Myocyte (in vitro differentiated cells): ENCODE measurements at regions not wholly inside any gene's neighbourhood (a gene's known extent, or its start where the extent isn't known, plus 50 kb on each side); places are given as distances from the start of the nearest gene placed in this dataset.

Experiments used
- DNase-seq: peaks from one replicate; pipeline ENCODE4 v3.0.0-alpha.2; 2012; ENCODE audit warnings: low read depth

GRCh38 chr7:53504914-53505313 lies 469.5 kb downstream of the POM121L12 start:
- DNase-seq, result no peak

GRCh38 chr7:53518319-53518718 lies 482.9 kb downstream of the POM121L12 start:
- no peak for DNase-seq

GRCh38 chr7:53520841-53521240 lies 485.4 kb downstream of the POM121L12 start:
- DNase-seq, result no peak

- DNase-seq, result no peak
Measured at GRCh38 chr7:53521638-53522184, 486.3 kb downstream of the POM121L12 start.

- DNase-seq, result no peak
Measured at GRCh38 chr7:53539558-53539957, 504.1 kb downstream of the POM121L12 start.

DNA sequence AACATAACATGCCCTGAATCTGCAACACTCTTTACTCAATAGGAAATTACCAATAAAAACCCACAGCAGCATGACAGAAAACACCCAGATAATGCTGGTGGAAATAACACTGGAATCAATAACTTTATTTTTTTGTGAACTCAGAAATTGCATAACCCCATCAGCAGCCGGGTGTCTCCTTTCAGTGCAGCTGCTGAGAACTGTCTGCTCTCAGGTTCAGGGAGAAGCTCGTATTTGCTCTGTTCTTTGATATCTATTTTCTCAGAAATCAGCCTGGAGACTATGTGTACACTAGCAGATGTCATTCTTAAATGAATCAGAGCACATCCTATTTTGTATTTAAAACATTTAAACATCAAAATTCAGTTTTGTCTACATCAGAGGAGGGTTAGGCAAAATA lies 506.0 kb downstream of the POM121L12 start:
- DNase-seq, result peak; percentile 33

- DNase-seq, result no peak
Measured at GRCh38 chr7:53542157-53542556, 506.7 kb downstream of the POM121L12 start.
